WI38 (cell line): ENCODE measurements at regions not wholly inside any gene's neighbourhood (a gene's known extent, or its start where the extent isn't known, plus 50 kb on each side); places are given as distances from the start of the nearest gene placed in this dataset.

Experiments
- H3K4me3 ChIP-seq: 2 replicates; pipeline ENCODE4 v1.5.1; 2011; ENCODE audit warnings: low read depth, mild to moderate bottlenecking, control low read depth, low read length
- CTCF ChIP-seq: IDR thresholded peaks from 2 replicates; pipeline ENCODE4 v1.5.1; 2012; ENCODE audit warnings: low read depth, mild to moderate bottlenecking, control low read depth, low read length

GRCh38 chr2:192278701-192279100 is 84.0 kb upstream of the TMEFF2 start:
- TF ChIP-seq CTCF, result no peak
- no peak overlapping the region for H3K4me3 ChIP-seq

GRCh38 chr2:192277494-192278109 is 82.9 kb upstream of the TMEFF2 start:
- TF ChIP-seq CTCF, result no peak
- no peak overlapping the region for H3K4me3 ChIP-seq

GRCh38 chr2:192275632-192276031 is 80.9 kb upstream of the TMEFF2 start:
- TF ChIP-seq CTCF, result no peak

GRCh38 chr2:192267484-192267883 is 72.8 kb upstream of the TMEFF2 start:
- no peak overlapping the region for H3K4me3 ChIP-seq
- no peak for TF ChIP-seq CTCF

More at GRCh38 chr2:192275632-192276031, 80.9 kb upstream of the TMEFF2 start:
- no peak overlapping the region for H3K4me3 ChIP-seq

GRCh38 chr2:192265751-192266150 is 71.0 kb upstream of the TMEFF2 start:
- TF ChIP-seq CTCF, result no peak
- H3K4me3 ChIP-seq, result no peak overlapping the region

GRCh38 chr2:192254444-192254843 is 59.7 kb upstream of the TMEFF2 start:
- no peak overlapping the region for H3K4me3 ChIP-seq
- TF ChIP-seq CTCF, result no peak

GRCh38 chr2:192253692-192254091 is 59.0 kb upstream of the TMEFF2 start:
- TF ChIP-seq CTCF, result no peak
- no peak overlapping the region for H3K4me3 ChIP-seq
